EH (cell line): ENCODE measurements at regions not wholly inside any gene's neighbourhood (a gene's known extent, or its start where the extent isn't known, plus 50 kb on each side); places are given as distances from the start of the nearest gene placed in this dataset.

ENCODE experiments used
- DNase-seq: peaks from one replicate; pipeline ENCODE4 v3.0.0-alpha.2; 2015; ENCODE audit warnings: low read depth

- no peak for DNase-seq
These were observed 88.7 kb downstream of the NR1D2 start for GRCh38 chr3:24033818-24034217.

DNA sequence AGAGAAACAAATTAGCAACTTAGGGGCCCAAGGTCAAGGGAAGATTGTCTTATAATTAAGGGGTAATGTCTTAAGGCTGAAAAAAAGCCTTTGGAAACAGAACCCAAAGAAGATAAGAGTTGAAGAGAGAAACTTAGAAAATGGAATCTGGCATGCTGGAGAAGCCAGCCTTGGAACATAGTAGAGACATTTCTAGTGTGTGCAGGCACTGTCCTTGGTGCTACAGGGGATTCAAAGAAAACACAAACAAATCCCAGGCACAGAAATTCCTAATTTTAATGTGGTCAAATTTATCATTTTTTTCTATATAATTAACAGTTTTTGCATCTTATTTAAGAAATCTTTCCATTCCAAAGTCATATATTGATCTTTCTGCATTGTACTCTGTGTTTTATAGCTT is 89.4 kb downstream of the NR1D2 start:
- peak; percentile 7 for DNase-seq

- no peak for DNase-seq
These were observed 92.9 kb downstream of the NR1D2 start for GRCh38 chr3:24037971-24038370.

GRCh38 chr3:24040311-24040710 is 95.2 kb downstream of the NR1D2 start:
- DNase-seq = peak; percentile 11

DNA sequence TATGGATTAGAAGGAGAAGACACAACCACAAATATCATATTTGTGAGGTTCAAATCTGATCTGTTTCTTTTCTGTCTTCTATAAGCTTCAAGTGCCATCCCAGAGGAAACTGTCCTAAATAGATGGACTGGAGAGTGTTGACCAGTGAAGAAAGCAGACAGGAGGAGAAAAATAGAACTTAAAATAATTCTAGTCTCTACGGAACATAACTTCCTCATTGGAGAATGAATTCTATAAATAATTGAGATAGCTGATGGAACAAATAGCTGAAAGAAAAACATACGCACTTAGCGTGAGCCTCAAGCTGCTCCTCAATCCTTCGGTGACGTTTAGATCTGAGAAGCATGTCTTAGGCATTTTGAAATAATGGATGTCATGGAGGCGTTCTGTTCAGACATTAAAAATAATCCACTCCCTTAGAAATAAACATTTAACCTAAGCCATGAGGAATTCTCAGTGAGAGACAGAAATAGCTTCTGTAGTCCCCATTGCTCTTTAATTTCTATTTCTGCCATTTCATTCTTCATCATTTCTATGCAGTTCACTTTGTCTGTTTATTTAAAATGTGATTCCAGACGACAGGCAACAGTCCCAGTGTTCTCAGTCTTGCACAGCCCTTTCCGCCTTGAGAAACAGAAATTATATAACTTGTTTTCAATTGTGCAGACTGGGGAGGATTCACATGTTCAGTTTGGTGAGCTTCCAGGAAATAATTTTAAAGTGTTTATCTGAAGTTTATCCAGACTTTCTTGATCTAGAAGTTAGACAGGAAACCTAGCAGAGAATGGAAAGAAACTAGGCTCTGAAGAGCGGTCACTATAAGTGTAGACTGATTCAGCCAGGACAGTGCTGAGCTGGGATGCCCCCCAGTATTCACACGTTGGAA is 97.3 kb downstream of the NR1D2 start:
- peak; percentile 41 for DNase-seq

- DNase-seq = no peak
These were observed 98.1 kb downstream of the NR1D2 start for GRCh38 chr3:24043168-24043567.

DNA sequence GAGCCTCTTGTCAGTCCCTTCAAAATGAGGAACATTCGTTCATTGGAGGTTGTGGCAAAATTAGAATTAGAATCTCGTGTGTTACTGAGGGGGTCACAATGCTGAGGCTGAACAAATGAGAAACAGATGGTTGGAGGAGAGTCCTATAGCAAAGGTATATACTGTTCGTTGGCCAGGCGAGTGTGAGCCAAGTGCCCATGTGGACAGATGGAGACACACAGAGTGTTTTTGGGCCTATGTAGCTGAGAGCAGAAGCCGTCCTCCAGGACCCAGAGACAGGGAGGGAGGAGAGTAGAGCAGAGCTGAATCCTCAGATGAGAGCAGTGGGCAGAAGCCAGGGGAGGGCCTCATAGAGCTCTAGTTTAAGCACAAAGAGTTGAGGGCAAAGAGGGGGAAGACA is 98.9 kb downstream of the NR1D2 start:
- no peak for DNase-seq

GRCh38 chr3:24046214-24046613 is 101.1 kb downstream of the NR1D2 start:
- no peak for DNase-seq

DNA sequence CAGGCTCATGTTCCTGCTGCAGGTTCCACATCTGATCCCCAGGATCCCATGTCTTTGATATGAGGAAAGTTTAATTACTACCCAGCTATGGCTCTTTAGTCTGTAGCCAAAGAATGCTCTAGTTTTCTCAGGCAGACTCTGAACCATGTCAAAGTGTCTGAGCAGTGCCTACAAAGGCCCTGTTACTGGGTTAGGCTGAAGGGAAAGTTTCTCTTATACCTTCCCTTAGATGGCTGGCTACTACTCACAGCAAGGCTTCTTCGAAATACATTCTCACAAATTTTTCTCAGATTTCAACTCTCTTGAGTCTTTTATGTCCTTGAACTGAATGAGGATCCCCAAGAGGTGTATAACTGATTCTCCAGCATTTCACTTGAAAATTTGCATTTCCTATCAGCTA is 102.4 kb downstream of the NR1D2 start:
- no peak for DNase-seq

GRCh38 chr3:24048843-24049242 is 103.8 kb downstream of the NR1D2 start:
- DNase-seq = peak; percentile 21

GRCh38 chr3:24052446-24052845 is 107.4 kb downstream of the NR1D2 start:
- no peak for DNase-seq

DNA sequence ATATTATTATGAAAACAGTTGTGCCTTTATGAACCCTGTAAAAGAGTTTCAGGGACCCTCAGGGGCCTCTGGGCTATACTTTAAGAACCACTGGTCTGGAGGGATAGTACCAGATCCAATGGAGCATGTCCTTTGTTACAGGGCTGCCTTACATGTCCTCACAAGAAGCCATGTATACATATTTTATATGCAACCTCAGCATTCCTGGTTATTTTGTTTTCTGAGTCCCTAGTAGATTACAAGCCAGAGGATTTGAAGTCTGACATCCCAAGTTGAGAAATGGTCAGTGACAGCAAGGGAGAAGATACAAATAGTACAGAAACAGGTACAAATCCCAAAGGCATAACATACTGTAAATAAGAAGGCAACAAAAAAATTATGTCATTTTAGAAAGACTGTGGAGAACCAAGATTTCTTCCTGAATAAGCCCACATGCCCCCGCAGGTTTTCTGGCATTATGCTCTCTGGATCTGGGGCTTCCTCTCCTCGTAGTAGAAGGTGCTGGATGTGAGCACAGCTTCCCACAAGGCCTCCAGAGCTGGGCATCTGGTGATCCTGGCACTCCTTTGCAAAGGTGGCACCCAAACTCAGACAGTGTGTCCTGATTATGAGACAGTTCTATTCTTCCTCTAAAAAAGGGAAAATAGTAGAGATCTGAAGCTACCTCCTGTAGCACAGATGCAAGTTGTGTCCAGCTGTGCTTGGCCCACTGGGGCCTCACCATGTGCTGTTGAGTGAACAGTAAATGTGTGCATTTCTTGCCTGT is 114.0 kb downstream of the NR1D2 start:
- no peak for DNase-seq

- peak; percentile 81 for DNase-seq
These were observed 115.0 kb downstream of the NR1D2 start for GRCh38 chr3:24060055-24060454.

GRCh38 chr3:24062916-24063315 is 117.8 kb downstream of the NR1D2 start:
- DNase-seq = no peak
